ENCODE measurements at regions not wholly inside any gene's neighbourhood (a gene's known extent, or its start where the extent isn't known, plus 50 kb on each side); places are given as distances from the start of the nearest gene placed in this dataset.
"Not testable (repeated sequence)": the region's sequence is repeated elsewhere in the genome, so short reads cannot be mapped to it uniquely, and the experiment has no call there.

GRCh38 chr5:44756097-44756496, 52.6 kb upstream of the MRPS30 start:
- H3K4me3 ChIP-seq (ENCODE audit: low read depth, low read length); in situ Hi-C loops (cut with HindIII; ENCODE audit: low pct_ligation_motif_present, low sequenced_read_pairs); DNase-seq; H3K27ac ChIP-seq; H3K27me3 ChIP-seq (replicated peaks); H3K36me3 ChIP-seq (replicated peaks): not testable (repeated sequence)

GRCh38 chr5:44747396-44747795, 61.4 kb upstream of the MRPS30 start:
- no peak for DNase-seq
- Histone ChIP-seq H3K27me3 (replicated peaks) (no peaks in the 10 kb centered on the region), H3K4me3 (ENCODE audit: low read depth, low read length) (no peak overlapping the region), H3K27ac (no peak overlapping the region), H3K36me3 (replicated peaks) (no peaks in the 10 kb centered on the region)
- in situ Hi-C loops (cut with HindIII; ENCODE audit: low pct_ligation_motif_present, low sequenced_read_pairs), result no loop called here
- no peak for TF ChIP-seq CTCF (IDR thresholded peaks at IDR 0.05; ENCODE audit: low read depth, low read length, missing control alignments)

- H3K4me3 ChIP-seq (ENCODE audit: low read depth, low read length), result no peak overlapping the region
- DNase-seq, result no peak
- no peaks in the 10 kb centered on the region for H3K27me3 ChIP-seq (replicated peaks)
- no peak for TF ChIP-seq CTCF (IDR thresholded peaks at IDR 0.05; ENCODE audit: low read depth, low read length, missing control alignments)
- in situ Hi-C loops (cut with HindIII; ENCODE audit: low pct_ligation_motif_present, low sequenced_read_pairs), result no loop called here
- H3K27ac ChIP-seq, result no peak overlapping the region
- no peaks in the 10 kb centered on the region for H3K36me3 ChIP-seq (replicated peaks)
Observed at GRCh38 chr5:44740660-44741059, 68.1 kb upstream of the MRPS30 start.

GRCh38 chr5:44729536-44729935, 79.2 kb upstream of the MRPS30 start:
- in situ Hi-C loops (cut with HindIII; ENCODE audit: low pct_ligation_motif_present, low sequenced_read_pairs), result no loop called here
- H3K27ac ChIP-seq, result no peak overlapping the region
- H3K4me3 ChIP-seq (ENCODE audit: low read depth, low read length), result no peak overlapping the region
- H3K27me3 ChIP-seq (replicated peaks), result no peaks in the 10 kb centered on the region
- no peaks in the 10 kb centered on the region for H3K36me3 ChIP-seq (replicated peaks)
- no peak for TF ChIP-seq CTCF (IDR thresholded peaks at IDR 0.05; ENCODE audit: low read depth, low read length, missing control alignments)
- no peak for DNase-seq

GRCh38 chr5:44727100-44727499, 81.6 kb upstream of the MRPS30 start:
- H3K27me3 ChIP-seq (replicated peaks), result no peaks in the 10 kb centered on the region
- H3K36me3 ChIP-seq (replicated peaks), result no peaks in the 10 kb centered on the region
- TF ChIP-seq CTCF (IDR thresholded peaks at IDR 0.05; ENCODE audit: low read depth, low read length, missing control alignments), result no peak
- H3K27ac ChIP-seq, result no peak overlapping the region
- no peak overlapping the region for H3K4me3 ChIP-seq (ENCODE audit: low read depth, low read length)
- no peak for DNase-seq
- in situ Hi-C loops (cut with HindIII; ENCODE audit: low pct_ligation_motif_present, low sequenced_read_pairs), result no loop called here

GRCh38 chr5:44719856-44720255, 88.9 kb upstream of the MRPS30 start:
- Histone ChIP-seq H3K4me3 (ENCODE audit: low read depth, low read length) (no peak overlapping the region), H3K27me3 (replicated peaks) (no peaks in the 10 kb centered on the region), H3K27ac (no peak overlapping the region), H3K36me3 (replicated peaks) (no peaks in the 10 kb centered on the region)
- no peak for TF ChIP-seq CTCF (IDR thresholded peaks at IDR 0.05; ENCODE audit: low read depth, low read length, missing control alignments)
- no peak for DNase-seq
- in situ Hi-C loops (cut with HindIII; ENCODE audit: low pct_ligation_motif_present, low sequenced_read_pairs), result no loop called here

Data from brain microvascular endothelial cell (primary cell).